Liver (tissue), 3 donors: ENCODE measurements at regions not wholly inside any gene's neighbourhood (a gene's known extent, or its start where the extent isn't known, plus 50 kb on each side); places are given as distances from the start of the nearest gene placed in this dataset.

ENCODE experiments used
- EGR1 ChIP-seq, 2 donors: IDR thresholded peaks; 2 replicates each; pipeline ENCODE4 v1.6.1; 2016 to 2018; ENCODE audit warnings: antibody characterized with exemption in 2 of 2, low read depth in 2 of 2
- GABPA ChIP-seq, 2 donors: IDR thresholded peaks in 1 of 2; conservative IDR thresholded peaks in 1 of 2; 2 replicates each; pipeline ENCODE4 v1.6.1; 2016; ENCODE audit warnings: antibody characterized with exemption in 2 of 2, mild to moderate bottlenecking in 1 of 2, moderate library complexity in 1 of 2
- JUND ChIP-seq, 2 donors: IDR thresholded peaks; 2 replicates each; pipeline ENCODE4 v1.6.1; 2016; ENCODE audit warnings: antibody characterized with exemption in 2 of 2
- NR2F2 ChIP-seq: IDR thresholded peaks from 2 replicates; pipeline ENCODE4 v1.6.1; 2016; ENCODE audit warnings: antibody characterized with exemption
- RAD21 ChIP-seq, 2 donors: IDR thresholded peaks; 2 replicates each; pipeline ENCODE4 v1.6.1; 2016; ENCODE audit warnings: antibody characterized with exemption in 2 of 2, mild to moderate bottlenecking in 2 of 2
- RXRA ChIP-seq, 2 donors: IDR thresholded peaks; 2 replicates each; pipeline ENCODE4 v1.6.1; 2017 to 2018; ENCODE audit warnings: antibody characterized with exemption in 2 of 2, mild to moderate bottlenecking in 1 of 2
- SP1 ChIP-seq: IDR thresholded peaks from 2 replicates; pipeline ENCODE4 v1.6.1; 2018; ENCODE audit warnings: antibody characterized with exemption, mild to moderate bottlenecking
- TAF1 ChIP-seq: conservative IDR thresholded peaks from 2 replicates; pipeline ENCODE4 v1.6.1; 2016; ENCODE audit warnings: antibody characterized with exemption, mild to moderate bottlenecking
- YY1 ChIP-seq: IDR thresholded peaks from 2 replicates; pipeline ENCODE4 v1.6.1; 2016; ENCODE audit warnings: antibody characterized with exemption, mild to moderate bottlenecking
- TF ChIP-seq, protein P1 (sequence below): fragments of 150-350 bp; IDR thresholded peaks from 2 replicates; pipeline ENCODE4 v1.5.1; 2017; ENCODE audit warnings: improper control_type of control experiment, low read depth, low read length; ENCODE audit not compliant: missing input control
- TF ChIP-seq, protein P2 (sequence below): IDR thresholded peaks from 2 replicates; pipeline ENCODE4 v1.6.1; 2016; ENCODE audit warnings: antibody characterized with exemption
- TF ChIP-seq, protein P3 (sequence below): IDR thresholded peaks from 2 replicates; pipeline ENCODE4 v1.6.1; 2016; ENCODE audit warnings: antibody characterized with exemption
- TF ChIP-seq, protein P4 (sequence below): IDR thresholded peaks from 2 replicates; pipeline ENCODE4 v1.6.1; 2016; ENCODE audit warnings: antibody characterized with exemption, mild to moderate bottlenecking
- TF ChIP-seq, protein P5 (sequence below): IDR thresholded peaks from 2 replicates; pipeline ENCODE4 v1.6.1; 2016; ENCODE audit warnings: antibody characterized with exemption
- donor health status: healthy.
- donor health status: healthy.

DNA sequence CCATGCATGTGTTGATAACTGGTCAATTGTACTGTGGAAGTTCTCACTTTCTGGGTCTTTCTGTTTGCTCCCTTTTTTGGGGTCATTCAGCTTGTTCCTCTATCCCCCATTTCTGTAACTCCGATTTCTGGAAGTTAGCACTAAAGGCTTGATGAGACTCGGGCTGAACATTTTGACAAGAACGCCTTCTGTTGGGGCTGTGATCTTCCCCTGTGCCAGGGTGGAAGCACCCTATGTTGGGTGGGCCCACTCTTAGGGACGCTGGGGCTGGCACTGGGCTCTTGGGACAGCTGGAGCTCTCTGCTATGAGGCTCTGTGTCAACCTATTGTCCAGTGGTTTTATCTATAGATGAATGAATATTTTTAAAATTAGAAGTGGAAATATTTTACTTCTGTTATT, 60.1 kb upstream of the FRMD1 start:
- TF ChIP-seq EGR1 (IDR thresholded peaks at IDR 0.05; ENCODE audit: low read depth in 2 of 2) (no peak), YY1 (no peak), TAF1 (no peak), GABPA (IDR thresholded peaks at IDR 0.05 in 1 of 2, conservative IDR thresholded peaks at IDR 0.05 in 1 of 2) (no peak), JUND (IDR thresholded peaks at IDR 0.05) (no peak), NR2F2 (no peak), RAD21 (IDR thresholded peaks at IDR 0.05) (no peak), SP1 (no peak), RXRA (IDR thresholded peaks at IDR 0.05) (no peak)
- TF ChIP-seq, protein P1, sequence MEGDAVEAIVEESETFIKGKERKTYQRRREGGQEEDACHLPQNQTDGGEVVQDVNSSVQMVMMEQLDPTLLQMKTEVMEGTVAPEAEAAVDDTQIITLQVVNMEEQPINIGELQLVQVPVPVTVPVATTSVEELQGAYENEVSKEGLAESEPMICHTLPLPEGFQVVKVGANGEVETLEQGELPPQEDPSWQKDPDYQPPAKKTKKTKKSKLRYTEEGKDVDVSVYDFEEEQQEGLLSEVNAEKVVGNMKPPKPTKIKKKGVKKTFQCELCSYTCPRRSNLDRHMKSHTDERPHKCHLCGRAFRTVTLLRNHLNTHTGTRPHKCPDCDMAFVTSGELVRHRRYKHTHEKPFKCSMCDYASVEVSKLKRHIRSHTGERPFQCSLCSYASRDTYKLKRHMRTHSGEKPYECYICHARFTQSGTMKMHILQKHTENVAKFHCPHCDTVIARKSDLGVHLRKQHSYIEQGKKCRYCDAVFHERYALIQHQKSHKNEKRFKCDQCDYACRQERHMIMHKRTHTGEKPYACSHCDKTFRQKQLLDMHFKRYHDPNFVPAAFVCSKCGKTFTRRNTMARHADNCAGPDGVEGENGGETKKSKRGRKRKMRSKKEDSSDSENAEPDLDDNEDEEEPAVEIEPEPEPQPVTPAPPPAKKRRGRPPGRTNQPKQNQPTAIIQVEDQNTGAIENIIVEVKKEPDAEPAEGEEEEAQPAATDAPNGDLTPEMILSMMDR: no peak
- TF ChIP-seq, protein P2, sequence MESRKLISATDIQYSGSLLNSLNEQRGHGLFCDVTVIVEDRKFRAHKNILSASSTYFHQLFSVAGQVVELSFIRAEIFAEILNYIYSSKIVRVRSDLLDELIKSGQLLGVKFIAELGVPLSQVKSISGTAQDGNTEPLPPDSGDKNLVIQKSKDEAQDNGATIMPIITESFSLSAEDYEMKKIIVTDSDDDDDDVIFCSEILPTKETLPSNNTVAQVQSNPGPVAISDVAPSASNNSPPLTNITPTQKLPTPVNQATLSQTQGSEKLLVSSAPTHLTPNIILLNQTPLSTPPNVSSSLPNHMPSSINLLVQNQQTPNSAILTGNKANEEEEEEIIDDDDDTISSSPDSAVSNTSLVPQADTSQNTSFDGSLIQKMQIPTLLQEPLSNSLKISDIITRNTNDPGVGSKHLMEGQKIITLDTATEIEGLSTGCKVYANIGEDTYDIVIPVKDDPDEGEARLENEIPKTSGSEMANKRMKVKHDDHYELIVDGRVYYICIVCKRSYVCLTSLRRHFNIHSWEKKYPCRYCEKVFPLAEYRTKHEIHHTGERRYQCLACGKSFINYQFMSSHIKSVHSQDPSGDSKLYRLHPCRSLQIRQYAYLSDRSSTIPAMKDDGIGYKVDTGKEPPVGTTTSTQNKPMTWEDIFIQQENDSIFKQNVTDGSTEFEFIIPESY: no peak
- TF ChIP-seq, protein P3, sequence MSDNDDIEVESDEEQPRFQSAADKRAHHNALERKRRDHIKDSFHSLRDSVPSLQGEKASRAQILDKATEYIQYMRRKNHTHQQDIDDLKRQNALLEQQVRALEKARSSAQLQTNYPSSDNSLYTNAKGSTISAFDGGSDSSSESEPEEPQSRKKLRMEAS: no peak
- TF ChIP-seq, protein P4, sequence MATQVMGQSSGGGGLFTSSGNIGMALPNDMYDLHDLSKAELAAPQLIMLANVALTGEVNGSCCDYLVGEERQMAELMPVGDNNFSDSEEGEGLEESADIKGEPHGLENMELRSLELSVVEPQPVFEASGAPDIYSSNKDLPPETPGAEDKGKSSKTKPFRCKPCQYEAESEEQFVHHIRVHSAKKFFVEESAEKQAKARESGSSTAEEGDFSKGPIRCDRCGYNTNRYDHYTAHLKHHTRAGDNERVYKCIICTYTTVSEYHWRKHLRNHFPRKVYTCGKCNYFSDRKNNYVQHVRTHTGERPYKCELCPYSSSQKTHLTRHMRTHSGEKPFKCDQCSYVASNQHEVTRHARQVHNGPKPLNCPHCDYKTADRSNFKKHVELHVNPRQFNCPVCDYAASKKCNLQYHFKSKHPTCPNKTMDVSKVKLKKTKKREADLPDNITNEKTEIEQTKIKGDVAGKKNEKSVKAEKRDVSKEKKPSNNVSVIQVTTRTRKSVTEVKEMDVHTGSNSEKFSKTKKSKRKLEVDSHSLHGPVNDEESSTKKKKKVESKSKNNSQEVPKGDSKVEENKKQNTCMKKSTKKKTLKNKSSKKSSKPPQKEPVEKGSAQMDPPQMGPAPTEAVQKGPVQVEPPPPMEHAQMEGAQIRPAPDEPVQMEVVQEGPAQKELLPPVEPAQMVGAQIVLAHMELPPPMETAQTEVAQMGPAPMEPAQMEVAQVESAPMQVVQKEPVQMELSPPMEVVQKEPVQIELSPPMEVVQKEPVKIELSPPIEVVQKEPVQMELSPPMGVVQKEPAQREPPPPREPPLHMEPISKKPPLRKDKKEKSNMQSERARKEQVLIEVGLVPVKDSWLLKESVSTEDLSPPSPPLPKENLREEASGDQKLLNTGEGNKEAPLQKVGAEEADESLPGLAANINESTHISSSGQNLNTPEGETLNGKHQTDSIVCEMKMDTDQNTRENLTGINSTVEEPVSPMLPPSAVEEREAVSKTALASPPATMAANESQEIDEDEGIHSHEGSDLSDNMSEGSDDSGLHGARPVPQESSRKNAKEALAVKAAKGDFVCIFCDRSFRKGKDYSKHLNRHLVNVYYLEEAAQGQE: no peak
- TF ChIP-seq, protein P5, sequence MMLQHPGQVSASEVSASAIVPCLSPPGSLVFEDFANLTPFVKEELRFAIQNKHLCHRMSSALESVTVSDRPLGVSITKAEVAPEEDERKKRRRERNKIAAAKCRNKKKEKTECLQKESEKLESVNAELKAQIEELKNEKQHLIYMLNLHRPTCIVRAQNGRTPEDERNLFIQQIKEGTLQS: no peak
